Panc1 (cell line): ENCODE measurements at regions not wholly inside any gene's neighbourhood (a gene's known extent, or its start where the extent isn't known, plus 50 kb on each side); places are given as distances from the start of the nearest gene placed in this dataset.

Experiments used
- ATAC-seq: fragments of 200-7000 bp; cut with Tn5 transposase; 2 replicates; pipeline ENCODE4 v1.9.1; 2020; ENCODE audit warnings: mild to moderate bottlenecking, moderate library complexity
- BruUV-seq: library from RNA; stranded (reverse); fragments of 400-500 nt; replicated peaks from 2 replicates; lab custom pipeline; 2021; lab: Mats Ljungman, UMichigan
- CTCF ChIA-PET: fragments of 300-600 bp; sonication (Branson Sonifier 250); formaldehyde crosslinking; loops from one replicate; lab custom pipeline; 2022; ENCODE audit warnings: antibody characterized with exemption; lab: Charles Lee
- POLR2A ChIA-PET: fragments of 300-600 bp; sonication (Branson Sonifier 250); formaldehyde crosslinking; loops from one replicate; lab custom pipeline; 2022; ENCODE audit warnings: antibody characterized with exemption; lab: Charles Lee
- DNase-seq: peaks from one replicate; pipeline ENCODE4 v3.0.0-alpha.2; 2010; ENCODE audit warnings: low read depth, low spot score
- H3K27ac ChIP-seq: 2 replicates; pipeline ENCODE4 v1.5.1; 2011; ENCODE audit warnings: mild to moderate bottlenecking, low read length, inconsistent platforms
- H3K27me3 ChIP-seq: fragments of 200-500 bp; sonication (Bioruptor generic); 2 replicates; pipeline ENCODE4 v1.6.0; 2014; ENCODE audit warnings: low read length, inconsistent platforms; ENCODE audit not compliant: control insufficient read depth, insufficient read depth
- H3K36me3 ChIP-seq: fragments of 200-500 bp; sonication (Bioruptor generic); 2 replicates; pipeline ENCODE4 v1.5.1; 2014; ENCODE audit warnings: inconsistent platforms, mild to moderate bottlenecking, low read length, moderate library complexity; ENCODE audit not compliant: control insufficient read depth, insufficient read depth
- H3K4me1 ChIP-seq: 2 replicates; pipeline ENCODE4 v1.5.1; 2011; ENCODE audit warnings: inconsistent platforms, mild to moderate bottlenecking, low read length, moderate library complexity; ENCODE audit not compliant: control insufficient read depth, insufficient read depth
- H3K4me3 ChIP-seq, 2 experiments: 2 replicates each; pipeline ENCODE4 v1.5.1; 2011 to 2012; ENCODE audit warnings: low read depth in 2 of 2, low read length in 2 of 2, mild to moderate bottlenecking in 2 of 2, inconsistent platforms in 1 of 2, moderate library complexity in 1 of 2
- H3K9me3 ChIP-seq: fragments of 200-500 bp; sonication (Bioruptor generic); 2 replicates; pipeline ENCODE4 v1.5.1; 2014; ENCODE audit warnings: low read depth, mild to moderate bottlenecking, inconsistent platforms, low read length, moderate library complexity; ENCODE audit not compliant: control insufficient read depth, insufficient read depth
- POLR2AphosphoS5 ChIP-seq: IDR thresholded peaks from 2 replicates; pipeline ENCODE4 v1.6.1; 2012; ENCODE audit warnings: mild to moderate bottlenecking, low read depth, low read length, moderate library complexity
- SIN3A ChIP-seq: IDR thresholded peaks from 2 replicates; pipeline ENCODE4 v1.6.1; 2012; ENCODE audit warnings: low read depth, mild to moderate bottlenecking, low read length, moderate library complexity, borderline replicate concordance; ENCODE audit not compliant: insufficient read depth
- TCF7L2 ChIP-seq: IDR thresholded peaks from 2 replicates; pipeline ENCODE4 v1.6.1; 2011; ENCODE audit warnings: mild to moderate bottlenecking, low read depth, low read length, inconsistent platforms
- in situ Hi-C: cut with HindIII; loops from 2 replicates; pipeline ENCODE4 v1.10.0; 2016; ENCODE audit warnings: low sequenced_read_pairs, low pct_unique_long_range_greater_than_20kb
- intact Hi-C: fragments of 100-400 bp; cut with micrococcal nuclease; formaldehyde crosslinking; loops from one replicate; pipeline ENCODE4 v1.10.0; 2022; ENCODE audit not compliant: unreplicated experiment
- TF ChIP-seq, protein P1 (sequence below): fragments of 450-650 bp; IDR thresholded peaks from 2 replicates; pipeline ENCODE4 v1.5.1; 2017; ENCODE audit warnings: mild to moderate bottlenecking
- TF ChIP-seq, protein P2 (sequence below), 2 experiments: IDR thresholded peaks; 2 replicates each; pipeline ENCODE4 v1.6.1; 2011 to 2012; ENCODE audit warnings: low read depth in 2 of 2, control low read depth in 1 of 2, low read length in 1 of 2, mild to moderate bottlenecking in 1 of 2, moderate library complexity in 1 of 2; ENCODE audit not compliant: insufficient read depth in 1 of 2

DNA sequence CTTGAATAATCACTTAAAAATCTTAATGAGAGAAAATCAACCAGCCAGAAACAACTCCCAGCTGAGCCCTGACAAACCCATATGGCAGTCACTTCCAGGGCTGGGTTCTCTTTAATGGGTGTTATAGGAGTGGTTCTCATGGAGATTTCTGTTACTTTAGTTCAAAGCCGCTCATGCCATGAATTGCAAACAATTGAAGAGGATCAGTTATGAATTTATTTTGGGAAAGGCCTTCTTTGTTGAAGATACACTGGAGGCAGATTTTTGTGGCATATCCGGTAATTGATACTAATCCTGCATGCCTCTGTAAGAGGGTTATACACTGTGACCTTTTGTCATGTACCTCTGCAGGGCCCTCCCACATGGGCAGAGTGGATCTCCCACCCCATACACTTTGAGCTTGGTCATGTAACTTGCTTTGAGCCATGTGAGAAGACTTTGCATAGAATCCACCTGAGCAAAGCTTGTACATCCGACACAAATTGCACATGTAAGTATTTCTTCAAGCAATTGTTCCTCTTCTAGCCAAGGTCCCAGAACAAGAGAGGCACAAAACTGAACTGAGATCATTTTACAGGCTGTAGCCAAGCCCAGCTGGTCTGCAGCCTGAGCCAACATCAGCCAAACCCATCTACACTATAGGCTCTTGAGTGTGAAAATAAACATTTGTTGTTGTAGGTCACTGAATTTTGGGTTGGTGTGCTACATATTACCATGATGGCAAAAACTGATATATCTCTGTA, 492.3 kb downstream of the PREX1 start:
- H3K27me3 ChIP-seq: peaks cover 5% of the 10 kb centered on the region; the same call in 1 of the 2 replicates
- no TSS peak for BruUV-seq
- ChIA-PET POLR2A (interaction anchor here (0.6 kb wide), 1 partner anchor 149 kb away, joined by 8 read pairs; no protein-coding TSS in a partner anchor), CTCF (no interaction called here)
- H3K4me1 ChIP-seq: peaks cover 5% of the 10 kb centered on the region
- no peak overlapping the region for H3K4me3 ChIP-seq
- no peak for TF ChIP-seq TCF7L2
- no peak for TF ChIP-seq POLR2AphosphoS5
- TF ChIP-seq, protein P1, sequence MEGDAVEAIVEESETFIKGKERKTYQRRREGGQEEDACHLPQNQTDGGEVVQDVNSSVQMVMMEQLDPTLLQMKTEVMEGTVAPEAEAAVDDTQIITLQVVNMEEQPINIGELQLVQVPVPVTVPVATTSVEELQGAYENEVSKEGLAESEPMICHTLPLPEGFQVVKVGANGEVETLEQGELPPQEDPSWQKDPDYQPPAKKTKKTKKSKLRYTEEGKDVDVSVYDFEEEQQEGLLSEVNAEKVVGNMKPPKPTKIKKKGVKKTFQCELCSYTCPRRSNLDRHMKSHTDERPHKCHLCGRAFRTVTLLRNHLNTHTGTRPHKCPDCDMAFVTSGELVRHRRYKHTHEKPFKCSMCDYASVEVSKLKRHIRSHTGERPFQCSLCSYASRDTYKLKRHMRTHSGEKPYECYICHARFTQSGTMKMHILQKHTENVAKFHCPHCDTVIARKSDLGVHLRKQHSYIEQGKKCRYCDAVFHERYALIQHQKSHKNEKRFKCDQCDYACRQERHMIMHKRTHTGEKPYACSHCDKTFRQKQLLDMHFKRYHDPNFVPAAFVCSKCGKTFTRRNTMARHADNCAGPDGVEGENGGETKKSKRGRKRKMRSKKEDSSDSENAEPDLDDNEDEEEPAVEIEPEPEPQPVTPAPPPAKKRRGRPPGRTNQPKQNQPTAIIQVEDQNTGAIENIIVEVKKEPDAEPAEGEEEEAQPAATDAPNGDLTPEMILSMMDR: no peak
- TF ChIP-seq, protein P2, sequence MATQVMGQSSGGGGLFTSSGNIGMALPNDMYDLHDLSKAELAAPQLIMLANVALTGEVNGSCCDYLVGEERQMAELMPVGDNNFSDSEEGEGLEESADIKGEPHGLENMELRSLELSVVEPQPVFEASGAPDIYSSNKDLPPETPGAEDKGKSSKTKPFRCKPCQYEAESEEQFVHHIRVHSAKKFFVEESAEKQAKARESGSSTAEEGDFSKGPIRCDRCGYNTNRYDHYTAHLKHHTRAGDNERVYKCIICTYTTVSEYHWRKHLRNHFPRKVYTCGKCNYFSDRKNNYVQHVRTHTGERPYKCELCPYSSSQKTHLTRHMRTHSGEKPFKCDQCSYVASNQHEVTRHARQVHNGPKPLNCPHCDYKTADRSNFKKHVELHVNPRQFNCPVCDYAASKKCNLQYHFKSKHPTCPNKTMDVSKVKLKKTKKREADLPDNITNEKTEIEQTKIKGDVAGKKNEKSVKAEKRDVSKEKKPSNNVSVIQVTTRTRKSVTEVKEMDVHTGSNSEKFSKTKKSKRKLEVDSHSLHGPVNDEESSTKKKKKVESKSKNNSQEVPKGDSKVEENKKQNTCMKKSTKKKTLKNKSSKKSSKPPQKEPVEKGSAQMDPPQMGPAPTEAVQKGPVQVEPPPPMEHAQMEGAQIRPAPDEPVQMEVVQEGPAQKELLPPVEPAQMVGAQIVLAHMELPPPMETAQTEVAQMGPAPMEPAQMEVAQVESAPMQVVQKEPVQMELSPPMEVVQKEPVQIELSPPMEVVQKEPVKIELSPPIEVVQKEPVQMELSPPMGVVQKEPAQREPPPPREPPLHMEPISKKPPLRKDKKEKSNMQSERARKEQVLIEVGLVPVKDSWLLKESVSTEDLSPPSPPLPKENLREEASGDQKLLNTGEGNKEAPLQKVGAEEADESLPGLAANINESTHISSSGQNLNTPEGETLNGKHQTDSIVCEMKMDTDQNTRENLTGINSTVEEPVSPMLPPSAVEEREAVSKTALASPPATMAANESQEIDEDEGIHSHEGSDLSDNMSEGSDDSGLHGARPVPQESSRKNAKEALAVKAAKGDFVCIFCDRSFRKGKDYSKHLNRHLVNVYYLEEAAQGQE (IDR thresholded peaks at IDR 0.05; ENCODE audit: insufficient read depth in 1 of 2, low read depth in 2 of 2, low read length in 1 of 2): no peak
- TF ChIP-seq SIN3A: no peak
- no peaks in the 10 kb centered on the region for H3K9me3 ChIP-seq
- no peak overlapping the region for H3K27ac ChIP-seq
- in situ Hi-C loops: no loop called here
- no peak for DNase-seq
- intact Hi-C loops: no loop called here
- no peaks in the 10 kb centered on the region for H3K36me3 ChIP-seq
- no peak for ATAC-seq

DNA sequence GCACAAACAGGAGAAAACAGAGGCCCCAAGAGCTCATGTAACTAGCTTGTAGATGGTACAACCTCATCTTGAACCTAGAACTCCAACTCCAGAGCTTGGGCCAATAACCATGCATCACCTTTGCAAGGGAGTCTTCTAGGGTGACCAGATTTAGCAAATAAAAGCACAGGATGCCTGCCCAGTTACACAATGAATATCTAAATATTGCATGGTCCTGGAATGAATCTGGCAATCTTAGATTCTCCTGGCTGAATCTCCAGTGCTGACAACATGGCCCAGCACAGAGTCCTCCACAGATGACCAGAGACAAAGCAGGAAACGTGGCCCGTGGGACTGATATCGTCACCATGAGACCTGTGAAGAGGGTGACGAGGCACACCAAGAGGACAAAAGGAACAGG, 494.1 kb downstream of the PREX1 start:
- ChIA-PET CTCF (no interaction called here), POLR2A (no interaction called here)
- Histone ChIP-seq H3K9me3 (no peaks in the 10 kb centered on the region), H3K27me3 (peaks cover 4% of the 10 kb centered on the region; the same call in 1 of the 2 replicates), H3K4me3 (no peak overlapping the region), H3K4me1 (peaks cover 1% of the 10 kb centered on the region), H3K27ac (no peak overlapping the region), H3K36me3 (no peaks in the 10 kb centered on the region)
- BruUV-seq: no TSS peak
- in situ Hi-C loops: no loop called here
- TF ChIP-seq TCF7L2 (no peak), SIN3A (no peak), POLR2AphosphoS5 (no peak)
- TF ChIP-seq, protein P1: no peak
- TF ChIP-seq, protein P2 (IDR thresholded peaks at IDR 0.05; ENCODE audit: insufficient read depth in 1 of 2, low read depth in 2 of 2, low read length in 1 of 2): no peak
- intact Hi-C loops: no loop called here
- no peak for ATAC-seq
- no peak for DNase-seq
